ENCODE measurements at regions not wholly inside any gene's neighbourhood (a gene's known extent, or its start where the extent isn't known, plus 50 kb on each side); places are given as distances from the start of the nearest gene placed in this dataset.

GRCh38 chr3:102757950-102758349 lies 323.1 kb downstream of the ZPLD1 start:
- DNase-seq = no peak

GRCh38 chr3:102761766-102762165 lies 327.0 kb downstream of the ZPLD1 start:
- no peak for DNase-seq

GRCh38 chr3:102790747-102791325 lies 356.0 kb downstream of the ZPLD1 start:
- DNase-seq = no peak

- no peak for DNase-seq
These were observed 357.1 kb downstream of the ZPLD1 start for GRCh38 chr3:102791641-102792589.

GRCh38 chr3:102796804-102797203 lies 362.0 kb downstream of the ZPLD1 start:
- DNase-seq = no peak

- no peak for DNase-seq
These were observed 368.1 kb downstream of the ZPLD1 start for GRCh38 chr3:102802819-102803420.

GRCh38 chr3:102810937-102811336 lies 376.1 kb downstream of the ZPLD1 start:
- no peak for DNase-seq

- no peak for DNase-seq
These were observed 391.8 kb downstream of the ZPLD1 start for GRCh38 chr3:102826636-102827035.

- DNase-seq = no peak
These were observed 392.6 kb downstream of the ZPLD1 start for GRCh38 chr3:102827386-102827785.

- DNase-seq = no peak
These were observed 395.6 kb downstream of the ZPLD1 start for GRCh38 chr3:102830415-102830814.

- no peak for DNase-seq
These were observed 407.1 kb downstream of the ZPLD1 start for GRCh38 chr3:102841866-102842265.

GRCh38 chr3:102866845-102867244 lies 432.0 kb downstream of the ZPLD1 start:
- no peak for DNase-seq

- no peak for DNase-seq
These were observed 448.7 kb downstream of the ZPLD1 start for GRCh38 chr3:102883515-102883914.

GRCh38 chr3:102885289-102885688 lies 450.5 kb downstream of the ZPLD1 start:
- no peak for DNase-seq

GRCh38 chr3:102887431-102887830 lies 452.6 kb downstream of the ZPLD1 start:
- DNase-seq = no peak

GRCh38 chr3:102896851-102897621 lies 462.2 kb downstream of the ZPLD1 start:
- no peak for DNase-seq

- no peak for DNase-seq
These were observed 469.8 kb downstream of the ZPLD1 start for GRCh38 chr3:102904629-102905028.

- DNase-seq = no peak
These were observed 471.0 kb downstream of the ZPLD1 start for GRCh38 chr3:102905811-102906210.

GRCh38 chr3:102906818-102907217 lies 472.0 kb downstream of the ZPLD1 start:
- no peak for DNase-seq

GRCh38 chr3:102909904-102910303 lies 475.1 kb downstream of the ZPLD1 start:
- no peak for DNase-seq

- DNase-seq = no peak
These were observed 481.7 kb downstream of the ZPLD1 start for GRCh38 chr3:102916532-102916931.

- DNase-seq = no peak
These were observed 491.8 kb downstream of the ZPLD1 start for GRCh38 chr3:102926618-102927017.

- no peak for DNase-seq
These were observed 498.6 kb downstream of the ZPLD1 start for GRCh38 chr3:102933377-102933776.
